ENCODE measurements at regions not wholly inside any gene's neighbourhood (a gene's known extent, or its start where the extent isn't known, plus 50 kb on each side); places are given as distances from the start of the nearest gene placed in this dataset.

DNA sequence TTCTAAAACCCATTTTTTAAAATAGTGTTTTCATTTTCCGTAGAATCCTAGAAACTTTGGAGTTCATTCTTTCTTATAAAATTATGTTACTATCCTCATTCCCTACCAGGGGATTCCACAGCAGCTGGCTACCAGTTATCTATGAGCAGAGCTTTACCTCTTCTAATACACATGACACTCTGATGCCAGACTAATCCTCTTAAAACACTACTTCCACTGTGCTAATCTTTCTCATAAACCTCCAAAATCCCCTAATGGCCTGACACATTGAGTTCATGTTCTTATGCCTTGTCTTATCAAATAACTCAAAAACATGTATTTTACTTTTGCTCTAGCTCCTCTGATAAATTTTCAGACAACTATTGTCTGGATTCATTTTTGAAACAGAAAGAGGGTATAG is 633.6 kb upstream of the FTMT start (continued):
- TF ChIP-seq ZFP69B (tag by site-specific recombination; IDR thresholded peaks at IDR 0.05) (no peak), ZNF174 (tag by site-specific recombination; IDR thresholded peaks at IDR 0.05) (no peak), ZNF292 (tag by site-specific recombination; IDR thresholded peaks at IDR 0.05; ENCODE audit: borderline replicate concordance, low read depth) (no peak)

DNA sequence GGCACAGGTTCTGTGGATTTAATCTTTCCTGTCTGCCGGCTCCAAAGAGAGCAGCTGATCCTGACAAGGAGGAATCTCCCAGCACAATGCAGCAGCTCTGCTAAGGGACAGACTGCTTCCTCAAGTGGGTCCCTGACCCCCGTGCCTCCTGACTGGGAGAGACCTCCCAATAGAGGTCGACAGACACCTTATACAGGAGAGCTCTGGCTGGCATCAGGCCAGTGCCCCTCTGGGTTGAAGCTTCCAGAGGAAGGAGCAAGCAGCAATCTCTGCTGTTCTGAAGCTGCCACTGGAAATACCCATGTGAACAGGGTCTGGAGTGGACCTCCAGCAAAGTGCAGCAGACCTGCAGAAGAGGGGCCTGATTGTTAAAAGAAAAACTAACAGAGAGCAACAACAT is 630.2 kb upstream of the FTMT start:
- TF ChIP-seq ZNF549 (tag by site-specific recombination; IDR thresholded peaks at IDR 0.05) (no peak), ZNF558 (tag by site-specific recombination; IDR thresholded peaks at IDR 0.05) (no peak), ZNF837 (tag by site-specific recombination; IDR thresholded peaks at IDR 0.05) (no peak), ZNF19 (tag by site-specific recombination; IDR thresholded peaks at IDR 0.05; ENCODE audit: low read depth) (no peak), ZNF391 (tag by site-specific recombination; IDR thresholded peaks at IDR 0.05; ENCODE audit: borderline replicate concordance, low read depth) (no peak)
- TF ChIP-seq, protein P1, sequence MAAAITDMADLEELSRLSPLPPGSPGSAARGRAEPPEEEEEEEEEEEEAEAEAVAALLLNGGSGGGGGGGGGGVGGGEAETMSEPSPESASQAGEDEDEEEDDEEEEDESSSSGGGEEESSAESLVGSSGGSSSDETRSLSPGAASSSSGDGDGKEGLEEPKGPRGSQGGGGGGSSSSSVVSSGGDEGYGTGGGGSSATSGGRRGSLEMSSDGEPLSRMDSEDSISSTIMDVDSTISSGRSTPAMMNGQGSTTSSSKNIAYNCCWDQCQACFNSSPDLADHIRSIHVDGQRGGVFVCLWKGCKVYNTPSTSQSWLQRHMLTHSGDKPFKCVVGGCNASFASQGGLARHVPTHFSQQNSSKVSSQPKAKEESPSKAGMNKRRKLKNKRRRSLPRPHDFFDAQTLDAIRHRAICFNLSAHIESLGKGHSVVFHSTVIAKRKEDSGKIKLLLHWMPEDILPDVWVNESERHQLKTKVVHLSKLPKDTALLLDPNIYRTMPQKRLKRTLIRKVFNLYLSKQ (tag by site-specific recombination; IDR thresholded peaks at IDR 0.05; ENCODE audit: borderline replicate concordance) = no peak
- TF ChIP-seq, protein P2, sequence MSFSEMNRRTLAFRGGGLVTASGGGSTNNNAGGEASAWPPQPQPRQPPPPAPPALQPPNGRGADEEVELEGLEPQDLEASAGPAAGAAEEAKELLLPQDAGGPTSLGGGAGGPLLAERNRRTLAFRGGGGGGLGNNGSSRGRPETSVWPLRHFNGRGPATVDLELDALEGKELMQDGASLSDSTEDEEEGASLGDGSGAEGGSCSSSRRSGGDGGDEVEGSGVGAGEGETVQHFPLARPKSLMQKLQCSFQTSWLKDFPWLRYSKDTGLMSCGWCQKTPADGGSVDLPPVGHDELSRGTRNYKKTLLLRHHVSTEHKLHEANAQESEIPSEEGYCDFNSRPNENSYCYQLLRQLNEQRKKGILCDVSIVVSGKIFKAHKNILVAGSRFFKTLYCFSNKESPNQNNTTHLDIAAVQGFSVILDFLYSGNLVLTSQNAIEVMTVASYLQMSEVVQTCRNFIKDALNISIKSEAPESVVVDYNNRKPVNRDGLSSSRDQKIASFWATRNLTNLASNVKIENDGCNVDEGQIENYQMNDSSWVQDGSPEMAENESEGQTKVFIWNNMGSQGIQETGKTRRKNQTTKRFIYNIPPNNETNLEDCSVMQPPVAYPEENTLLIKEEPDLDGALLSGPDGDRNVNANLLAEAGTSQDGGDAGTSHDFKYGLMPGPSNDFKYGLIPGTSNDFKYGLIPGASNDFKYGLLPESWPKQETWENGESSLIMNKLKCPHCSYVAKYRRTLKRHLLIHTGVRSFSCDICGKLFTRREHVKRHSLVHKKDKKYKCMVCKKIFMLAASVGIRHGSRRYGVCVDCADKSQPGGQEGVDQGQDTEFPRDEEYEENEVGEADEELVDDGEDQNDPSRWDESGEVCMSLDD (tag by site-specific recombination; IDR thresholded peaks at IDR 0.05) = no peak
- no peaks in the 10 kb centered on the region for H3K9me3 ChIP-seq (ENCODE audit: control insufficient read depth, insufficient read depth, low read depth, low read length)
- H3K27ac ChIP-seq (ENCODE audit: extremely low read depth, low read depth, low read length) = no peak overlapping the region
- POLR2A ChIA-PET = no interaction called here
- CTCF ChIA-PET = no interaction called here
- no peaks in the 10 kb centered on the region for H3K36me3 ChIP-seq (ENCODE audit: control insufficient read depth in 2 of 2, insufficient read depth in 1 of 2, low read length in 2 of 2)
- H3K4me1 ChIP-seq (ENCODE audit: control insufficient read depth, insufficient read depth, low read length) = no peaks in the 10 kb centered on the region
- H3K4me3 ChIP-seq (ENCODE audit: low read depth, low read length) = no peak overlapping the region

DNA sequence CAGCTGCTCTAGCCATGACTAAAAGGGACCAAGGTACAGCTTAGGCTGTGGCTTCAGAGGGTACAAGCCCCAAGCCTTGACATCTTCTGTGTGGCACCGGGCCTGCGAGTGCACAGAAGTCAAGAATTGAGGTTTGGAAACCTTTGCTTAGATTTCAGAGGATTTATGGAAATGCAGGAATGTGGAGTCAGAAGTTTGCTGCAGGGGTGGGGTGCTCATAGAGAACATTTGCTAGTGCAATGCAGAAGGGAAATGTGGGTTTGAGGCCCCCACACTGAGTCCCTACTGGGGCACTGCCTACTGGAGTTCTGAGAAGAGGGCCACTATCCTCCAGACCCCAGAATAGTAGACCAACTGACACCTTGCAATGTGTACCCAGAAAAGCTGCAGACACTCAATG is 624.9 kb upstream of the FTMT start:
- Histone ChIP-seq H3K36me3 (ENCODE audit: control insufficient read depth in 2 of 2, insufficient read depth in 1 of 2, low read length in 2 of 2) (no peaks in the 10 kb centered on the region), H3K4me1 (ENCODE audit: control insufficient read depth, insufficient read depth, low read length) (no peaks in the 10 kb centered on the region), H3K9me3 (ENCODE audit: control insufficient read depth, insufficient read depth, low read depth, low read length) (no peaks in the 10 kb centered on the region), H3K4me3 (ENCODE audit: low read depth, low read length) (no peak overlapping the region), H3K27ac (ENCODE audit: extremely low read depth, low read depth, low read length) (no peak overlapping the region)
- ChIA-PET CTCF (no interaction called here), POLR2A (no interaction called here)
- TF ChIP-seq ZNF837 (tag by site-specific recombination; IDR thresholded peaks at IDR 0.05) (no peak), YY1 (tag by site-specific recombination; IDR thresholded peaks at IDR 0.05) (no peak), SALL2 (tag by site-specific recombination; IDR thresholded peaks at IDR 0.05; ENCODE audit: borderline replicate concordance) (no peak), ZNF600 (tag by site-specific recombination; IDR thresholded peaks at IDR 0.05) (no peak), ZNF248 (tag by site-specific recombination; IDR thresholded peaks at IDR 0.05) (no peak), ZNF626 (tag by site-specific recombination; IDR thresholded peaks at IDR 0.05) (no peak)
- TF ChIP-seq, protein P3, sequence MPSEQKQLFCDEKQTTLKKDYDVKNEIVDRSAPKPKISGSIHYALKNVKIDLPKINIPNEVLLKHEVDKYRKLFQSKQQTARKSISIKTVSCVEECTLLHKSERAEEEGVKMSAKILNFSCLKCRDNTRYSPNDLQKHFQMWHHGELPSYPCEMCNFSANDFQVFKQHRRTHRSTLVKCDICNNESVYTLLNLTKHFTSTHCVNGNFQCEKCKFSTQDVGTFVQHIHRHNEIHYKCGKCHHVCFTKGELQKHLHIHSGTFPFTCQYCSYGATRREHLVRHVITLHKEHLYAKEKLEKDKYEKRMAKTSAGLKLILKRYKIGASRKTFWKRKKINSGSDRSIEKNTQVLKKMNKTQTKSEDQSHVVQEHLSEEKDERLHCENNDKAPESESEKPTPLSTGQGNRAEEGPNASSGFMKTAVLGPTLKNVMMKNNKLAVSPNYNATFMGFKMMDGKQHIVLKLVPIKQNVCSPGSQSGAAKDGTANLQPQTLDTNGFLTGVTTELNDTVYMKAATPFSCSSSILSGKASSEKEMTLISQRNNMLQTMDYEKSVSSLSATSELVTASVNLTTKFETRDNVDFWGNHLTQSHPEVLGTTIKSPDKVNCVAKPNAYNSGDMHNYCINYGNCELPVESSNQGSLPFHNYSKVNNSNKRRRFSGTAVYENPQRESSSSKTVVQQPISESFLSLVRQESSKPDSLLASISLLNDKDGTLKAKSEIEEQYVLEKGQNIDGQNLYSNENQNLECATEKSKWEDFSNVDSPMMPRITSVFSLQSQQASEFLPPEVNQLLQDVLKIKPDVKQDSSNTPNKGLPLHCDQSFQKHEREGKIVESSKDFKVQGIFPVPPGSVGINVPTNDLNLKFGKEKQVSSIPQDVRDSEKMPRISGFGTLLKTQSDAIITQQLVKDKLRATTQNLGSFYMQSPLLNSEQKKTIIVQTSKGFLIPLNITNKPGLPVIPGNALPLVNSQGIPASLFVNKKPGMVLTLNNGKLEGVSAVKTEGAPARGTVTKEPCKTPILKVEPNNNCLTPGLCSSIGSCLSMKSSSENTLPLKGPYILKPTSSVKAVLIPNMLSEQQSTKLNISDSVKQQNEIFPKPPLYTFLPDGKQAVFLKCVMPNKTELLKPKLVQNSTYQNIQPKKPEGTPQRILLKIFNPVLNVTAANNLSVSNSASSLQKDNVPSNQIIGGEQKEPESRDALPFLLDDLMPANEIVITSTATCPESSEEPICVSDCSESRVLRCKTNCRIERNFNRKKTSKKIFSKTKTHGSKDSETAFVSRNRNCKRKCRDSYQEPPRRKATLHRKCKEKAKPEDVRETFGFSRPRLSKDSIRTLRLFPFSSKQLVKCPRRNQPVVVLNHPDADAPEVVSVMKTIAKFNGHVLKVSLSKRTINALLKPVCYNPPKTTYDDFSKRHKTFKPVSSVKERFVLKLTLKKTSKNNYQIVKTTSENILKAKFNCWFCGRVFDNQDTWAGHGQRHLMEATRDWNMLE (tag by site-specific recombination; conservative IDR thresholded peaks at IDR 0.05; ENCODE audit: low read depth) = no peak
- TF ChIP-seq, protein P4, sequence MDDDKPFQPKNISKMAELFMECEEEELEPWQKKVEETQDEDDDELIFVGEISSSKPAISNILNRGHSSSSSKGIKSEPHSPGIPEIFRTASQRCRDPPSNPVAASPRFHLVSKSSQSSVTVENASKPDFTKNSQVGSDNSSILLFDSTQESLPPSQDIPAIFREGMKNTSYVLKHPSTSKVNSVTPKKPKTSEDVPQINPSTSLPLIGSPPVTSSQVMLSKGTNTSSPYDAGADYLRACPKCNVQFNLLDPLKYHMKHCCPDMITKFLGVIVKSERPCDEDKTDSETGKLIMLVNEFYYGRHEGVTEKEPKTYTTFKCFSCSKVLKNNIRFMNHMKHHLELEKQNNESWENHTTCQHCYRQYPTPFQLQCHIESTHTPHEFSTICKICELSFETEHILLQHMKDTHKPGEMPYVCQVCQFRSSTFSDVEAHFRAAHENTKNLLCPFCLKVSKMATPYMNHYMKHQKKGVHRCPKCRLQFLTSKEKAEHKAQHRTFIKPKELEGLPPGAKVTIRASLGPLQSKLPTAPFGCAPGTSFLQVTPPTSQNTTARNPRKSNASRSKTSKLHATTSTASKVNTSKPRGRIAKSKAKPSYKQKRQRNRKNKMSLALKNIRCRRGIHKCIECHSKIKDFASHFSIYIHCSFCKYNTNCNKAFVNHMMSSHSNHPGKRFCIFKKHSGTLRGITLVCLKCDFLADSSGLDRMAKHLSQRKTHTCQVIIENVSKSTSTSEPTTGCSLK (tag by site-specific recombination; IDR thresholded peaks at IDR 0.05) = no peak
- TF ChIP-seq, protein P5, sequence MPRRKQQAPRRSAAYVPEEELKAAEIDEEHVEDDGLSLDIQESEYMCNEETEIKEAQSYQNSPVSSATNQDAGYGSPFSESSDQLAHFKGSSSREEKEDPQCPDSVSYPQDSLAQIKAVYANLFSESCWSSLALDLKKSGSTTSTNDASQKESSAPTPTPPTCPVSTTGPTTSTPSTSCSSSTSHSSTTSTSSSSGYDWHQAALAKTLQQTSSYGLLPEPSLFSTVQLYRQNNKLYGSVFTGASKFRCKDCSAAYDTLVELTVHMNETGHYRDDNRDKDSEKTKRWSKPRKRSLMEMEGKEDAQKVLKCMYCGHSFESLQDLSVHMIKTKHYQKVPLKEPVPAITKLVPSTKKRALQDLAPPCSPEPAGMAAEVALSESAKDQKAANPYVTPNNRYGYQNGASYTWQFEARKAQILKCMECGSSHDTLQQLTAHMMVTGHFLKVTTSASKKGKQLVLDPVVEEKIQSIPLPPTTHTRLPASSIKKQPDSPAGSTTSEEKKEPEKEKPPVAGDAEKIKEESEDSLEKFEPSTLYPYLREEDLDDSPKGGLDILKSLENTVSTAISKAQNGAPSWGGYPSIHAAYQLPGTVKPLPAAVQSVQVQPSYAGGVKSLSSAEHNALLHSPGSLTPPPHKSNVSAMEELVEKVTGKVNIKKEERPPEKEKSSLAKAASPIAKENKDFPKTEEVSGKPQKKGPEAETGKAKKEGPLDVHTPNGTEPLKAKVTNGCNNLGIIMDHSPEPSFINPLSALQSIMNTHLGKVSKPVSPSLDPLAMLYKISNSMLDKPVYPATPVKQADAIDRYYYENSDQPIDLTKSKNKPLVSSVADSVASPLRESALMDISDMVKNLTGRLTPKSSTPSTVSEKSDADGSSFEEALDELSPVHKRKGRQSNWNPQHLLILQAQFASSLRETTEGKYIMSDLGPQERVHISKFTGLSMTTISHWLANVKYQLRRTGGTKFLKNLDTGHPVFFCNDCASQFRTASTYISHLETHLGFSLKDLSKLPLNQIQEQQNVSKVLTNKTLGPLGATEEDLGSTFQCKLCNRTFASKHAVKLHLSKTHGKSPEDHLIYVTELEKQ (tag by site-specific recombination; IDR thresholded peaks at IDR 0.05; ENCODE audit: borderline replicate concordance) = no peak
